ENCODE measurements at regions not wholly inside any gene's neighbourhood (a gene's known extent, or its start where the extent isn't known, plus 50 kb on each side); places are given as distances from the start of the nearest gene placed in this dataset.

- Mint-ChIP-seq H3K4me1 (ENCODE audit: low read depth) (no peaks in the 10 kb centered on the region), H3K27ac (no peak overlapping the region), H3K4me3 (no peak overlapping the region), H3K27me3 (peaks cover 3% of the 10 kb centered on the region), H3K9me3 (peaks cover 7% of the 10 kb centered on the region), H3K36me3 (ENCODE audit: low read depth) (no peaks in the 10 kb centered on the region)
- intact Hi-C loops (cut with micrococcal nuclease) = no loop called here
Observed at GRCh38 chr6:170114956-170115855, 175.7 kb downstream of the DLL1 start.

- no peaks in the 10 kb centered on the region for H3K36me3 Mint-ChIP-seq (ENCODE audit: low read depth)
- H3K4me1 Mint-ChIP-seq (ENCODE audit: low read depth) = no peaks in the 10 kb centered on the region
- no peak overlapping the region for H3K4me3 Mint-ChIP-seq
- no peak overlapping the region for H3K27ac Mint-ChIP-seq
- intact Hi-C loops (cut with micrococcal nuclease) = no loop called here
- peaks cover 3% of the 10 kb centered on the region for H3K27me3 Mint-ChIP-seq
- no peaks in the 10 kb centered on the region for H3K9me3 Mint-ChIP-seq
Observed at GRCh38 chr6:170114187-170114945, 176.5 kb downstream of the DLL1 start.

- Mint-ChIP-seq H3K9me3 (no peaks in the 10 kb centered on the region), H3K4me1 (ENCODE audit: low read depth) (no peaks in the 10 kb centered on the region), H3K36me3 (ENCODE audit: low read depth) (no peaks in the 10 kb centered on the region), H3K27ac (no peak overlapping the region), H3K27me3 (peaks cover 2% of the 10 kb centered on the region), H3K4me3 (no peak overlapping the region)
- intact Hi-C loops (cut with micrococcal nuclease) = no loop called here
Observed at GRCh38 chr6:170113141-170113540, 177.7 kb downstream of the DLL1 start.

- no peaks in the 10 kb centered on the region for H3K36me3 Mint-ChIP-seq (ENCODE audit: low read depth)
- no peaks in the 10 kb centered on the region for H3K9me3 Mint-ChIP-seq
- H3K4me1 Mint-ChIP-seq (ENCODE audit: low read depth) = no peaks in the 10 kb centered on the region
- H3K27me3 Mint-ChIP-seq = peaks cover 1% of the 10 kb centered on the region
- H3K4me3 Mint-ChIP-seq = no peak overlapping the region
- H3K27ac Mint-ChIP-seq = no peak overlapping the region
- intact Hi-C loops (cut with micrococcal nuclease) = no loop called here
Observed at GRCh38 chr6:170112583-170112860, 178.4 kb downstream of the DLL1 start.

GRCh38 chr6:170111816-170112582 lies 178.9 kb downstream of the DLL1 start:
- Mint-ChIP-seq H3K27me3 (peaks cover 1% of the 10 kb centered on the region), H3K27ac (no peak overlapping the region), H3K4me1 (ENCODE audit: low read depth) (no peaks in the 10 kb centered on the region), H3K9me3 (no peaks in the 10 kb centered on the region), H3K36me3 (ENCODE audit: low read depth) (no peaks in the 10 kb centered on the region), H3K4me3 (no peak overlapping the region)
- intact Hi-C loops (cut with micrococcal nuclease) = no loop called here

GRCh38 chr6:170111141-170111664 lies 179.7 kb downstream of the DLL1 start:
- no peak overlapping the region for H3K27ac Mint-ChIP-seq
- H3K27me3 Mint-ChIP-seq = peaks cover 3% of the 10 kb centered on the region
- H3K4me3 Mint-ChIP-seq = no peak overlapping the region
- no peaks in the 10 kb centered on the region for H3K4me1 Mint-ChIP-seq (ENCODE audit: low read depth)
- no peaks in the 10 kb centered on the region for H3K9me3 Mint-ChIP-seq
- intact Hi-C loops (cut with micrococcal nuclease) = no loop called here
- no peaks in the 10 kb centered on the region for H3K36me3 Mint-ChIP-seq (ENCODE audit: low read depth)

GRCh38 chr6:170110201-170111140 lies 180.4 kb downstream of the DLL1 start:
- Mint-ChIP-seq H3K4me3 (no peak overlapping the region), H3K4me1 (ENCODE audit: low read depth) (no peaks in the 10 kb centered on the region), H3K9me3 (no peaks in the 10 kb centered on the region), H3K36me3 (ENCODE audit: low read depth) (no peaks in the 10 kb centered on the region), H3K27me3 (peaks cover 2% of the 10 kb centered on the region), H3K27ac (no peak overlapping the region)
- intact Hi-C loops (cut with micrococcal nuclease) = no loop called here

GRCh38 chr6:170108890-170109587 lies 181.8 kb downstream of the DLL1 start:
- Mint-ChIP-seq H3K27ac (no peak overlapping the region), H3K9me3 (no peaks in the 10 kb centered on the region), H3K4me1 (ENCODE audit: low read depth) (no peaks in the 10 kb centered on the region), H3K36me3 (ENCODE audit: low read depth) (no peaks in the 10 kb centered on the region), H3K27me3 (peaks cover 3% of the 10 kb centered on the region), H3K4me3 (no peak overlapping the region)
- intact Hi-C loops (cut with micrococcal nuclease) = no loop called here

- Mint-ChIP-seq H3K9me3 (no peaks in the 10 kb centered on the region), H3K4me3 (no peak overlapping the region), H3K4me1 (ENCODE audit: low read depth) (no peaks in the 10 kb centered on the region), H3K27ac (no peak overlapping the region), H3K27me3 (peaks cover 3% of the 10 kb centered on the region), H3K36me3 (ENCODE audit: low read depth) (no peaks in the 10 kb centered on the region)
- intact Hi-C loops (cut with micrococcal nuclease) = no loop called here
Observed at GRCh38 chr6:170108456-170108855, 182.4 kb downstream of the DLL1 start.

- intact Hi-C loops (cut with micrococcal nuclease) = no loop called here
- H3K4me3 Mint-ChIP-seq = no peak overlapping the region
- H3K9me3 Mint-ChIP-seq = no peaks in the 10 kb centered on the region
- H3K36me3 Mint-ChIP-seq (ENCODE audit: low read depth) = no peaks in the 10 kb centered on the region
- H3K27me3 Mint-ChIP-seq = peaks cover 3% of the 10 kb centered on the region
- no peaks in the 10 kb centered on the region for H3K4me1 Mint-ChIP-seq (ENCODE audit: low read depth)
- H3K27ac Mint-ChIP-seq = no peak overlapping the region
Observed at GRCh38 chr6:170107606-170108222, 183.2 kb downstream of the DLL1 start.

- H3K4me3 Mint-ChIP-seq = no peak overlapping the region
- H3K27ac Mint-ChIP-seq = no peak overlapping the region
Observed at GRCh38 chr6:170106906-170107525, 183.9 kb downstream of the DLL1 start.

More at GRCh38 chr6:170106906-170107525, 183.9 kb downstream of the DLL1 start:
- no peaks in the 10 kb centered on the region for H3K36me3 Mint-ChIP-seq (ENCODE audit: low read depth)
- intact Hi-C loops (cut with micrococcal nuclease) = no loop called here
- no peaks in the 10 kb centered on the region for H3K4me1 Mint-ChIP-seq (ENCODE audit: low read depth)
- peaks cover 4% of the 10 kb centered on the region for H3K27me3 Mint-ChIP-seq
- H3K9me3 Mint-ChIP-seq = no peaks in the 10 kb centered on the region
